Osteoblast (primary cell): ENCODE measurements at regions not wholly inside any gene's neighbourhood (a gene's known extent, or its start where the extent isn't known, plus 50 kb on each side); places are given as distances from the start of the nearest gene placed in this dataset.
A peak's percentile ranks its signal among the peaks of the same experiment; 100 is the strongest.

Experiments
- DNase-seq: peaks from one replicate; pipeline ENCODE4 v3.0.0; 2011; ENCODE audit warnings: low spot score, mixed read lengths; ENCODE audit not compliant: insufficient read length; ENCODE audit errors: missing footprints
- H2AFZ ChIP-seq: 2 replicates; pipeline ENCODE4 v1.6.0; 2011; ENCODE audit warnings: mild to moderate bottlenecking, low read length
- H3K27ac ChIP-seq: 2 replicates; pipeline ENCODE4 v1.5.1; 2011; ENCODE audit warnings: mild to moderate bottlenecking, low read depth, low read length, moderate library complexity
- H3K27me3 ChIP-seq: 2 replicates; pipeline ENCODE4 v1.6.0; 2012; ENCODE audit warnings: mild to moderate bottlenecking, control low read depth, inconsistent platforms, low read length, moderate library complexity; ENCODE audit not compliant: insufficient read depth
- H3K36me3 ChIP-seq: 2 replicates; pipeline ENCODE4 v1.5.1; 2011; ENCODE audit warnings: mild to moderate bottlenecking, low read length, control low read depth, moderate library complexity; ENCODE audit not compliant: insufficient read depth
- H3K4me1 ChIP-seq: 2 replicates; pipeline ENCODE4 v1.5.1; 2011; ENCODE audit warnings: mild to moderate bottlenecking, low read length, control low read depth, moderate library complexity; ENCODE audit not compliant: insufficient read depth
- H3K4me2 ChIP-seq: 2 replicates; pipeline ENCODE4 v1.6.0; 2011; ENCODE audit warnings: mild to moderate bottlenecking, low read length; ENCODE audit not compliant: insufficient read depth
- H3K4me3 ChIP-seq: fragments of 200-600 bp; sonication (generic); 3 replicates; pipeline ENCODE4 v1.5.1; 2012; ENCODE audit warnings: mild to moderate bottlenecking, low read length, inconsistent platforms; ENCODE audit not compliant: insufficient read depth
- H3K79me2 ChIP-seq: 2 replicates; pipeline ENCODE4 v1.6.0; 2012; ENCODE audit warnings: mild to moderate bottlenecking, low read length, control low read depth, inconsistent platforms; ENCODE audit not compliant: insufficient read depth
- H3K9me3 ChIP-seq: 2 replicates; pipeline ENCODE4 v1.5.1; 2011; ENCODE audit warnings: low read depth, low read length, control low read depth
- H4K20me1 ChIP-seq: 2 replicates; pipeline ENCODE4 v1.6.0; 2012; ENCODE audit warnings: mild to moderate bottlenecking, low read length, control low read depth; ENCODE audit not compliant: insufficient read depth
- TF ChIP-seq, protein P1 (sequence below): IDR thresholded peaks from 2 replicates; pipeline ENCODE4 v1.5.1; 2011; ENCODE audit warnings: mild to moderate bottlenecking, low read depth, low read length, moderate library complexity; ENCODE audit errors: extremely low read depth

DNA sequence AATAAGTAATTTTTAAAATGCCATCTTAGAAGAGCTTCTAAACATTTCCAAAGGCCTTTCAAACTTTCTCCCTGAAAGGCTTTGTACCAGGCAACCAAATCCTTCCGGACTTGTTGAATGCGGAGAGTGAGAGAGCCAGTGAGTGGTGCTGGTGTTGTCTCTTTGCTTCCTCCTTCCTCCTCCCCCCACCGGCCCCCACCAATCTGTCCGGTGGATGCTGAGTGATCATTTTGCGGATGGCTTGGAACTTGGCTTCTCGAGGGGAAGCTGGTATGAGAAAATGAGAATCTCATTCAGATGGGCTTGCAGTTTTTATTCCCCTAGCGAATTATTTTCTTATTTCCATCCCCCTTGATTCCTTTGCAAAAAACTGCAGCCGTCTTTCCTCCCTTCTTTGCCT, 97.3 kb downstream of the ANKRD60 start:
- H3K9me3 ChIP-seq, result no peaks in the 10 kb centered on the region
- H4K20me1 ChIP-seq, result no peaks in the 10 kb centered on the region
- TF ChIP-seq, protein P1, sequence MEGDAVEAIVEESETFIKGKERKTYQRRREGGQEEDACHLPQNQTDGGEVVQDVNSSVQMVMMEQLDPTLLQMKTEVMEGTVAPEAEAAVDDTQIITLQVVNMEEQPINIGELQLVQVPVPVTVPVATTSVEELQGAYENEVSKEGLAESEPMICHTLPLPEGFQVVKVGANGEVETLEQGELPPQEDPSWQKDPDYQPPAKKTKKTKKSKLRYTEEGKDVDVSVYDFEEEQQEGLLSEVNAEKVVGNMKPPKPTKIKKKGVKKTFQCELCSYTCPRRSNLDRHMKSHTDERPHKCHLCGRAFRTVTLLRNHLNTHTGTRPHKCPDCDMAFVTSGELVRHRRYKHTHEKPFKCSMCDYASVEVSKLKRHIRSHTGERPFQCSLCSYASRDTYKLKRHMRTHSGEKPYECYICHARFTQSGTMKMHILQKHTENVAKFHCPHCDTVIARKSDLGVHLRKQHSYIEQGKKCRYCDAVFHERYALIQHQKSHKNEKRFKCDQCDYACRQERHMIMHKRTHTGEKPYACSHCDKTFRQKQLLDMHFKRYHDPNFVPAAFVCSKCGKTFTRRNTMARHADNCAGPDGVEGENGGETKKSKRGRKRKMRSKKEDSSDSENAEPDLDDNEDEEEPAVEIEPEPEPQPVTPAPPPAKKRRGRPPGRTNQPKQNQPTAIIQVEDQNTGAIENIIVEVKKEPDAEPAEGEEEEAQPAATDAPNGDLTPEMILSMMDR, result no peak
- peak overlapping the region; percentile 42 for H3K27ac ChIP-seq
- peak overlapping the region; percentile 83 for H3K4me2 ChIP-seq
- peak overlapping the region; percentile 64 for H3K4me3 ChIP-seq
- peaks cover 22% of the 10 kb centered on the region for H3K27me3 ChIP-seq
- peak overlapping the region; percentile 64 for H2AFZ ChIP-seq
- no peaks in the 10 kb centered on the region for H3K79me2 ChIP-seq
- no peaks in the 10 kb centered on the region for H3K36me3 ChIP-seq
- peaks cover 24% of the 10 kb centered on the region for H3K4me1 ChIP-seq
- peak; percentile 85 for DNase-seq

DNA sequence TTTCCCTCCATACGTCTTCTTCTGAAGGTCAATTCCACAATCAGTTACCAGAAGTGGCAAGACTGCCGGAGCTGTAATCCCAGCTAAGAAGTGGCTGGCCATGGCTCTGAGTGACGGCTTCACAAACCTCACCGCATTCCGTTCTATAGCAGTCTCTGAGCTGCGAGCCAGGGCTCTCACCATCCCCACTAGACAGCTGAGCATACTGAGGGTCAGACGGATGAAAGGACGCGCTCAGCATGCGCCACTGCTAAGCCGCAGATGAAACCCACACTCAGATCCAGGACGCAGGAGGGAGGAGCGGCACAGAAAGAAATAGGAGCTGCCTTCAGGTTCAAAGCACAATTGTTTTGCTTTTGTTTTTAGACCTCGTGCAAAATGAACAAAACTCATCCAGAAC, 97.9 kb downstream of the ANKRD60 start:
- peaks cover 21% of the 10 kb centered on the region for H3K27me3 ChIP-seq
- peak overlapping the region; percentile 83 for H3K4me2 ChIP-seq
- H3K4me1 ChIP-seq, result peaks cover 24% of the 10 kb centered on the region
- no peak overlapping the region for H3K27ac ChIP-seq
- no peak for DNase-seq
- no peaks in the 10 kb centered on the region for H4K20me1 ChIP-seq
- H3K36me3 ChIP-seq, result no peaks in the 10 kb centered on the region
- no peaks in the 10 kb centered on the region for H3K79me2 ChIP-seq
- TF ChIP-seq, protein P1, result no peak
- H2AFZ ChIP-seq, result peak overlapping the region; percentile 64
- no peaks in the 10 kb centered on the region for H3K9me3 ChIP-seq
- no peak overlapping the region for H3K4me3 ChIP-seq

DNA sequence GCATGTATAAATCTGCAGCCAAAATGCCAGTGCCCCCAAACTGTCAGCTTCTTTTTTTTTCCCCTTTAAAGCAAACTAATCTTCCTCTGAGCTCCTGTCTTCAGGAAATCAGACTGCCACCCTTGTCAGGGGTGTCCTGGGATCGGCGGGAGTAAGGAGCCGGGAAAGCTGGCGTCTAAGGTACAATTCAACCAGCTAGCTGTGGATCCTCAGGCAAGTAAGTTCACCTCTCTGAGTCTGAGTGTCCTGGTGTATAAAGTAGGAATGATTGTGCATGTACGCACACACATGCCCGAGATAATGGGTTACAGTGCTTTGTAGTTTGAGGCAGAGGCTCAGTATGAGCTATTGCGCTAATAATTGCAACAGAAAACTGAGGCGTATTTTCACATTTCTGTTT, 98.3 kb downstream of the ANKRD60 start:
- no peak for DNase-seq
- Histone ChIP-seq H2AFZ (no peak overlapping the region), H4K20me1 (no peaks in the 10 kb centered on the region), H3K4me3 (no peak overlapping the region), H3K79me2 (no peaks in the 10 kb centered on the region), H3K36me3 (no peaks in the 10 kb centered on the region), H3K4me2 (no peak overlapping the region), H3K9me3 (peaks cover 3% of the 10 kb centered on the region), H3K27ac (no peak overlapping the region), H3K4me1 (peaks cover 24% of the 10 kb centered on the region), H3K27me3 (peaks cover 18% of the 10 kb centered on the region)
- TF ChIP-seq, protein P1, result no peak

DNA sequence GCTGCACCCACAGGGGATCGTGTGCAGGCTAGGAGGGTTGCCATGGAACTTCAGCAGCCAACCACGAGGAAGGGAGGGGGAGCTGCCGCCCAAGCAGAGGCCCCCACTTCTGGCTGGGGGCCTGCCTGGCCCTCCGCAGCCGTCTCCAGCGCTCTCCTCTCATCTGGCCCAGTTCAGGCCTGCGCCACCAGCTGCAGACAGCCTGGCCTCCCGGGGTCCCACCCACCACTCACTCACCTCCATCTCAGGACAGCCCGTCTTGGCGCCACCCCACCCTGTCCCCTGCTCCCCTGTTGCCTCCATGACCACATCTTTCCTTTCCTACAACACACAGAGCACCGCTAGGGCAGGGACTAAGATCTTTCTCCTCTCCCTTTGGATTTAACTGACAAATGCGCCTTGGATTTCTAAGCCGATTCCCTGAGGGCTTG, 98.7 kb downstream of the ANKRD60 start:
- H3K27ac ChIP-seq, result no peak overlapping the region
- peaks cover 24% of the 10 kb centered on the region for H3K4me1 ChIP-seq
- no peak for DNase-seq
- H3K36me3 ChIP-seq, result no peaks in the 10 kb centered on the region
- H3K4me3 ChIP-seq, result no peak overlapping the region
- H3K4me2 ChIP-seq, result no peak overlapping the region
- TF ChIP-seq, protein P1, result no peak
- no peak overlapping the region for H2AFZ ChIP-seq
- H3K9me3 ChIP-seq, result peaks cover 3% of the 10 kb centered on the region
- H3K27me3 ChIP-seq, result peaks cover 14% of the 10 kb centered on the region
- H4K20me1 ChIP-seq, result no peaks in the 10 kb centered on the region
- no peaks in the 10 kb centered on the region for H3K79me2 ChIP-seq
